Activated CD8-positive, alpha-beta memory T cell treated with anti-CD3 and anti-CD28 coated beads, Interleukin-2, amount 50 U/mL, for 48 hours (primary cell): ENCODE measurements at regions not wholly inside any gene's neighbourhood (a gene's known extent, or its start where the extent isn't known, plus 50 kb on each side); places are given as distances from the start of the nearest gene placed in this dataset.

Experiments
- DNase-seq: peaks from one replicate; pipeline ENCODE4 v3.0.0-alpha.2; 2020

GRCh38 chr1:185495898-185496297, 178.9 kb upstream of the IVNS1ABP start:
- no peak for DNase-seq

- no peak for DNase-seq
Measured at GRCh38 chr1:185495007-185495406, 178.0 kb upstream of the IVNS1ABP start.

GRCh38 chr1:185492089-185492825, 175.2 kb upstream of the IVNS1ABP start:
- DNase-seq = no peak

GRCh38 chr1:185491604-185492003, 174.6 kb upstream of the IVNS1ABP start:
- no peak for DNase-seq

GRCh38 chr1:185490924-185491323, 173.9 kb upstream of the IVNS1ABP start:
- DNase-seq = no peak

DNA sequence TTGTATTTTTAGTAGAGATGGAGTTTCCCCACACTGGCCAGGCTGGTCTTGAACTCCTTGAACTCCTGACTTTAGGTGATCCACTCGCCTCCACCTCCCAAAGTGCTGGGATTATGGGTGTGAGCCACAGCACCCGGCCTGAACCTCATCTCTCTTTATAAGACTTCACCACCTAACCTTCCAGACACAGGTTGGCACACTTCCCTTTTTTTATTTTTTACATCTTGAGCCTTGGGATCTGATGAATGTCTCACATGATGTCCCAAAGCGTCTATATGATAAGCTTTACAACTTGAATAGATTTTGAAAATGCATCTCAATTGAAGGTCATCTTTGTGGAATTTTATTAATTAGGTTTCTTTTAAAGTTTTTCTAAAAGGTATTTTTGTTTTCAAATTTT, 172.4 kb upstream of the IVNS1ABP start:
- no peak for DNase-seq

DNA sequence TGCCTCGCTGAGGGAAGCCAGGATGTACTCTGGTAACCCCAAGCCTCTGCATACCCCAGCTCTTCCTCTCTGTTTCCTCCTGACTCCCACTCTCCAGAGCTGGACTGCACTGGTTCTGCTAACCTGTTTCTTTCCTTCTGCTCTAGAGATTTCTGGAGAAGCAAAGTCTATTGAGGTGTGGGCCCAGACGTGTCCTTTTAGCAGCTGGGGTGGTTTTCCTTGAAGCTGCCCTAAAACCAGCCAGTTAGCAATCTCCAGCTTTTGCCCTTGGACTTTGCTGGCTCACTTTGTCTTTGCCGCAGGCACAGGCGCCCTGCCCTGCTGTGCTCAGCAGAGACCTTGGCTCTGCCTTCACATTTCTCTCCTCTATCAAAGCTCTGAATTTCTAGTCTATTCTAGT, 171.8 kb upstream of the IVNS1ABP start:
- no peak for DNase-seq

DNA sequence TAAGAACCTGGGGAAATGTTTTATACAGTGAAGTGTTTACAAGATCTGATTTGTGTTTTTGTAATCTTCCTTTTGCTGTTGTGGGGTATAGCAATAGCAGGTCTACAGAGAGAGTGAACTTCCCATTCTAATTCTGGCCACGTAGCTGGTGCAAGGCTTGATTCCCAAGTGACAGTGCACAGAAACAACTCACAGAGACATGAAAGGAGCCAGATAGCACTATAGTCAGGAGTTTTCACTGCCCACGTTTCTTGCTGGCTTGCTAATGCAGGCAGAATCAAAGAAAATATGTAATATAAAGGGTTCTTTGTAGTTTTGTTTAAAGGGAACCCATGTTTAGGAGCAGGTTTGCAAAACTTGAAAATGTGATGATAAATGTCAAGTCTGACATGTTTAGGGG, 170.9 kb upstream of the IVNS1ABP start:
- DNase-seq = no peak

DNA sequence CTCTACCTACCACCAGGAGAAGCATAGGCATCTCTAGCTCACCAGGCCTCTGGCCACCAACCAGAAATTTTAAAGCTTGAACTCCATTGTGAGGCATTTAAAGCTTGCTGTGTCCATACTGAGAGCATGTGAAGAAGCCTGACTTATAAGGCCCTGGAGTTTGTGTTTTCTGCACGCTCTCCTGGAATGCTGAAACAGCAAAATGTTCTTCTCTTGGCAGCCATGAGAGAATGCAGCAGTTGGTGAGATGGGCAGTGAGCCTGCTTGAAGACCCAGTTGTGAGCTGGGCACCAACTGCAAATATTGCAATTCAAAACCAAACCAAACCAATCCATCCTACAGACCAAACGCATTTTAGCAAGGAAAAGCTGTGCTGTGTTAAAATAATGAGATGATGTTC, 170.0 kb upstream of the IVNS1ABP start:
- no peak for DNase-seq

DNA sequence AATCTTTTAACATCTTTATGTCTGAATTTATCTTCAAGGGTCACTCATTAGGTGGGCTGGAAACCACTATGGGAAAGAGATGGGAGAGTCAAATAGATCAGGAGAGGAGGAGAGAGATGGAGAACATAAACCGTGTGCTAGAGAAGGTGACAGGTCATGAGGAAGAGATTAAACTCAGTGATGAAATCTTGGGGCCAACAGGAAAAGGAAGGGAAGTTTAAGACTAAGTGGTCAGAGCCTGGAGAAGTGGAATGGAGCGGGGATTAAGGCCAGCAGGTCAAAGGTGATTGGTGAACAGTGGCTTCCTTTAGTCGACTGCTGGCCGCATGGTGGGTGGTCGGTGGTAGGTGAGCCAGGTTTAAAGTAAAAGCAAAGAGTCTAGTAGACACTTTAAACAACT, 169.3 kb upstream of the IVNS1ABP start:
- DNase-seq = no peak

DNA sequence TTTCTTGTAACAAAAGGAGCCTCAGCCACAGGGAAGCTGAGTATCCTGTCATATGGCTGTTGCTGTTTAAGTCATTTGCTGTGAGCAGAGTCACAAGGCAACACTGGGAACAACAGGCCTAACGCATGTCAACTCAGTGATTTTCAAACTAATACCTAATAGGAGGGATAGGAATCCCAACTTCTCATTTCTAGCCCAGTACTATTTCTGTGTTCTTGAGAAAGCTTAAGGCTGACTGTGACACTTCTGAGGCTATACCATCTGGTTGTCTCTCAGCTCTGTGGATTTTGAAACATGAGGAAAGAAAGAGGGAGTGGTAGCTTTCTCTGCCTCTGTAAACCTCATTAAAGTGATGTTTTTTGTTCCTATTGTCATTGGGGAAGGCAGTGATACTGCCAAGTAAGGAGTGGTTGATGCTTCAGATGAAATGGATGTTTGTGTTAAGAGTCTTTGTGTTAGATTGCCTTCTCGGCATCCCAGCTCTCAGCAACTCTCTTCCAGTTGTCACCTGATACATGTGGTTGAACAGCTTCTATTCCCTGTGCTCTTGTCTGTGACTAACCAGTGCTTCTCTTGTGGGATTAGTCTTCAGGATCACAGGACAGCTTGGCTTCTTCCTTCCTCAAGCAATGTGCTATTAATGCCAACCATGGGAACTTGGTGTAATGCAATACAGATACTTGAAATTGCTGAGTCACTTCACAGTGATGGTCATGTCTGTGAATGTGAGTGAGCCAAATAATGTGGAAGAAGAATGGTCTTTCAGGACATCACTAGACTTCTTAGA, 166.8 kb upstream of the IVNS1ABP start:
- no peak for DNase-seq

DNA sequence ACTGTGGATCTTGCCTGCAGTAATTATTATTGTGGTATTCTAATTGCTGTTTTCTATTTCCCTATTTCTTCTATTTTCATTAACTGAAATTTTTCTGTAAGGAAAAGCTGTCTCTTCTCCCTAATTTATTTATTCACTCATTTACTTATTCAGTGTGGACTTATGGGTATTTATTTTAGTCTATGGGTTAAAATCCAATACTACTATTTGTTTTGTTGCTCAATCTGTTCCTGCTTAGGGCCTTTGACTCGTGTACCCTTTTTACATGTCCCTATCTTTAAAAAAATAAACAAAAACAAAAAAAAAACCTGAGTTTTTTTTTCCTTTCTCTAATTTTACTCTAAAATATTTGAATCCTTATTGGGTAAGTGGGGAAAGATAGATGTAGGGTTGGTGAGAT, 166.2 kb upstream of the IVNS1ABP start:
- no peak for DNase-seq

GRCh38 chr1:185480545-185480944, 163.5 kb upstream of the IVNS1ABP start:
- no peak for DNase-seq

DNA sequence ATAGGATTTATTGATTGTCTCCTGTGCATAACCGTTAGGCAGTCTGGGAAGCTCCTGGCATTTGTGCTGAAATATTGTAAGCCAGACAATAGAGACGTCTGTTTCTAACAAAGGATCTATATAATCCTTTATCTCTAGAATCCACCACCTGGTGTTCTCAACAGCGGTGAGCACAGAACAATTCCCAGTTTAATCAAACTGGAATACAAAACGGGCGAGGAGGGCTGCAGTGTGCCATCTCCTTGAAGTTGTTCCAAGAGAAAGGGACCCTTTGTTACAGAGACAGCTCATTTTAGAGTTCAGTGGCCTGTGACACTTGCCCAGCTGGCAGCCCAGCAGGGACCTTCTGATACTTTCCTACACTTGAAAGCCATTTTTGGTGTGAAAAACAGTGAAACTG, 162.8 kb upstream of the IVNS1ABP start:
- DNase-seq = no peak

GRCh38 chr1:185478877-185479276, 161.8 kb upstream of the IVNS1ABP start:
- no peak for DNase-seq

GRCh38 chr1:185477638-185478580, 160.9 kb upstream of the IVNS1ABP start:
- no peak for DNase-seq

DNA sequence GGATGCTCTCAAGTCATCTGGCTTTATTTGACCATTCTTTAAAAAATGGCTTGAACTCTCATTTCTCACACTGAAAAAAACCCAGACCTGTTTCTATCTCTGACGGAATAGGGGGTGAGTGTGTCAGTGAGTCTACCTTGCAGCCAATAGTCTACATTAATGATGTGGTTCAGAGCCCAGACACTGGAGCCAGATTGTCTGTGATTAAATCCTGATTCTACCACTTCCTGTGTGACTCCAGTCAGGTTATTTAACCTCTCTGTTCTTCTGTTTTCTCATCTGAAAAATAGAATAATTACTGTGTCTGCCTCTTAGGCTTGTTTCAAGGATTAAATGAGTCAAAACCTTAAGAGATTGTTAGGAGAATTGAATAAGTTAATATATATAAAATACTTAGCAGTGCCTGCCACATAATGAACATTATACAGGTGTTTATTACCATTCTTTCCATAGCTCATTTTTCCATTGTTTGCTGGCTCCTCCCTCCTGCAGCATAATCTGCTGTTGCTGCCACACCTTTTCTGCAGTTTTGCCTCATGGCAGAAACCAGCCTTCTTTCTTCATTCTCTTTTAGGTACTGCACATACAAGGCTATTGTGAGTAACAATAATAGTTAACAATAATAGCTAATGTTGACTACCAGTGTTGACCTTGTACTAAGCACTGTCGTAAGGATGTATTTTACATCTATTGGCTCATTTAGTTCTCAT, 157.6 kb upstream of the IVNS1ABP start:
- DNase-seq = no peak

DNA sequence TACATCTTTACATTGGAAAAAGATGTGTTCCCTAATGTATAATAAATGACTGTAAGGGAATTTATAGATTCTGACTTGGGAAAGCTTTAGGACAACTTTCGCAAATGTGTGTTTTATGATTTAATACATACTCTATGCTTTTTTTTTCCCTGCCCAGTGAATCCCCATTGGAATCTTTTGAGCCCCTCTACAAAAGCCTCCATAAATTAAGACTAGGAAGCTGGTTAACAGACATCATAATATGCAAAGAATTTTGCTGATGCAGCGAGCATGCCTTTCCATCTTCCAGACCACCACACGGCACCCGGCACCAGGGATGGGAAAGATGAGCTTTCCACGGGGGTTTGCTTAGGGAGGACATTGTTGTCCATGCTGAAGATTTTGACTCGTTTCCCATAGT, 156.1 kb upstream of the IVNS1ABP start:
- DNase-seq = no peak

- no peak for DNase-seq
Measured at GRCh38 chr1:185468626-185469025, 151.6 kb upstream of the IVNS1ABP start.

DNA sequence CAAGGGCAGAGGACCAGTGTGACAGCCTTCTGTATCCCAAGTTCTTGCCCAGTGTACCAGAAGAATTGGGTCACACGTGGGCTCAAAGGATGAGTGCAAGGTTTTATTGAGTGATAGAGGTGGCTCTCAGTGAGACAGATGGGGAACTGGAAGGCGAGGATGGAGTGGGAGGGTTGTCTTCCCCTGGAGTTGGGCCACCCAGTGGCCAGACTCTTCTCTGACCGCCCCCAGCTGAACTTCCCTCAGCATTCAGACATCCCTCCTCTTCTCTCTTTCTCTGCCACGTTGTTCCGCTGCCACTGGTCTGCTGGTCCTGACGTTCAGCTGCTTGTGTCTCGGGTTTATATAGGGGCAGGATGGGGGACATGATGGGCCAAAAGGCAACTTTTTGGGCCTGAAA, 150.1 kb upstream of the IVNS1ABP start:
- no peak for DNase-seq

DNA sequence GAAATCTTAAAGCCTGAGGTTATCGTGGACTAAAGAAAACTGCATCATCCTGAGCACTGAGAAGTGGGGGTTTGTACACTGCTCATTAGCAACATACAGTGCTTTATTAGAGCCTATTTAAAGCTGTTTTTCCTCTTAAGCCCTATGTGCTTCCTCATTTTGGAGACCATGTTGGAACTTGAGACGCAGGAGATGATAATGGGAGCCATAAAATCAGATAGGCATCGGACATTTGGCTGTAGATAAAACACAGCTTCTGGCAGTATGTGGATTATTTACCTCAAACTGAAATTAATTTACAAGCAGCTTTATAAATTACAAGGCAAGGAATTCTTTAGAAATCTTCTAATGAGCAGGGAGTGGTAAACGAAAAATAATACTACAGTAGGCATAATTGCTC, 147.7 kb upstream of the IVNS1ABP start:
- DNase-seq = no peak

DNA sequence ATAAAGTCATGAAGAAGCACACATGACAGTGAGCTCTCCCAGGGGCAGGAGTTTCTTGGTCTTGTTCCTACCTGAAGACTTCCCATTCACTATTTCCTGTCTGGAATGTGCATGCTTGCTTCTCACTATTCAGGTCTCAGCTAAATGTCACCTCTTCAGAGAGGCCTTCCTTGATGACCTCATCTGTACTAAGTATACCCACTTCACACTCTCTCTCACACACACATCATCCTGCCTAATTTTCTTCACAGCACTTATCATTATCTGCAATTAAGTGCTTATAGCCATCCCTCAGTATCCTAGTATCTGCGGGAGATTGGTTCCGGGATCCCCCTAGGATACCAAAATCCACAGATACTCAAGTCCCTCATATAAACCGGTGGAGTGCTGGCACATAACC, 146.4 kb upstream of the IVNS1ABP start:
- no peak for DNase-seq

- no peak for DNase-seq
Measured at GRCh38 chr1:185463011-185463410, 146.0 kb upstream of the IVNS1ABP start.
